HG03025 (cell line): ENCODE measurements at regions not wholly inside any gene's neighbourhood (a gene's known extent, or its start where the extent isn't known, plus 50 kb on each side); places are given as distances from the start of the nearest gene placed in this dataset.
"Not testable (repeated sequence)": the region's sequence is repeated elsewhere in the genome, so short reads cannot be mapped to it uniquely, and the experiment has no call there.

ENCODE experiments used
- ATAC-seq: cut with Tn5 transposase; IDR thresholded peaks from one replicate; pipeline ENCODE4 v1.9.1; 2021; ENCODE audit warnings: mild to moderate bottlenecking, moderate library complexity; ENCODE audit not compliant: unreplicated experiment, low FRiP score

DNA sequence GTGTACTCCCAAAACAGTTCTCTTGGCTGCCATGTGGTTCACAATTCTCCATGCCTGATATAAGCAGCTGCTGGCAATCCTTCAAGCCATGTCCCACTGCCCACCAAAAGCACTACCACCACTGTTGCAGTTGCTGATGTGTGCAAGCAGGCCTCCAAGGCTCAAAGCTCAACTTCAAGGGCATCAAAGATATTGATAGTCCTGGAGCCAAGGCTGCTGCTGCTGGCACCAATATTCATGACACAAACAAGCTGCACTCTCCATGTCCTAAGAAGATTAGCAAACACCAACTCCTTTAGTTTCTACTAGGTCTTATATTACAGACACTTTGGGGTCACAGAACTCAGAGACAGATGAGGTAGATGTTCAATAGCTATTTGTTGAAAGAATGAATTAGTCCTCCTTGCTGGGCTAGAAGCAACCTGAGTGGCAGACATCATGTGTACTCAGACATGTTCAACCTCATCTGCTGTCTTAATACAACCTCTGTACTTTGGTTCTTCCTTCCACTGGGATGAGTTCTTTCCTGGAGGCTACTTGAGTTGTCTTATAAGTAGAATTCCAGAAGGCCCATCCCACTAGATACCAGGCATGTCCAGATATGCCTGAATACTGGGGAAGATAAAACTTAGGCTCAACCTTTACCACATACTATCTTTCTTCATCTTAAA, 104.5 kb upstream of the UGP2 start:
- ATAC-seq = no peak

DNA sequence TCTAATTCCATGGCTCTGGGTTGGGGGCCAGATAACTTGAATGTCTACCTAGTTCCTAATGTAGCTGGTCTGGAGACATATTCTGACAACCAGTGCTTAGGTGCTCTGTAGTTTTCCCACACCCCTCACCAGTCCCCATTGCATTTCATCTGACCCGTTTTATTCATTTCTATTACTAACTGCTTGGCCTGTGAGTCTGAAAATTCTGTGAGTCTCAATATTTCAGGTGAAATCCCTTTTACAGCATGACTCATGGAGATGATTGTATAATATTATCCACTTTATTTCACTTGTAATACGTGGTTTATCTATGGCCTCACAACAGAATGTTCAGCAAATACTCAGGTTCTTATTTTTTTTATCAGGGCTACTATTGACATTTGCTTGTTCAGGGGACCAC, 103.7 kb upstream of the UGP2 start:
- no peak for ATAC-seq

DNA sequence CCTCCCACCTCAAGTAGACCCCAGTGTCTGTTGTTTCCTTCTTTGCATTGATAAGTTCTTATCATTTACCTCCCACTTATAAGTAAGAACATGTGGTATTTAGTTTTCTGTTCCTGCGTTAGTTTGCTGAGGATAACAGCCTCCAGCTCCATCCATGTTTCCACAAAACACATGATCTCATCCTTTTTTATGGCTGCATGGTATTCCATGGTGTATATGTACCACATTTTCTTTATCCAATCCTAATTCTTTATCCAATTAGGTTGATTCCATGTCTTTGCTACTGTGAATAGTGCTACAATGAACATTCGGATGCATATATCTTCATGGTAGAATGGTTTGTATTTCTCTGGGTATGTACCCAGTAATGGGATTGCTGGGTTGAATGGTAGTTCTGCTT, 102.5 kb upstream of the UGP2 start:
- not testable (repeated sequence) for ATAC-seq

DNA sequence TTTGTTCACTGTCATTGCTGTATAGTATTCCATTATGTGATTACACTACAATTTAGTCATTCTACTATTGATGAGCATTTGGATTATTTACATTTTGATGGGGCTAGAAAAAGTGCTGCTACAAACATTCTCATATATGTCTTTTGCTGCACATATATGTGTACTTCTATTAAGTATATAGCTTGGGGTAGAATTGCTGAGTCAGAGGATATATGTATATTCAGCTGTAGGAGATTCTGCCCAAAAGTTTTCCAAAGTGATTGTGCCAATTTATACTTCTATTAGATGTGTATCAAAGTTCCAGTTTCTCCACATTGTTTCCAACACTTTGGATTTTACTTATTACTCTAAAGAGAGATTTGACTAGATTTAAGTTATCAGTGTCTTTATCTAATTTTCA, 101.7 kb upstream of the UGP2 start:
- ATAC-seq = no peak

DNA sequence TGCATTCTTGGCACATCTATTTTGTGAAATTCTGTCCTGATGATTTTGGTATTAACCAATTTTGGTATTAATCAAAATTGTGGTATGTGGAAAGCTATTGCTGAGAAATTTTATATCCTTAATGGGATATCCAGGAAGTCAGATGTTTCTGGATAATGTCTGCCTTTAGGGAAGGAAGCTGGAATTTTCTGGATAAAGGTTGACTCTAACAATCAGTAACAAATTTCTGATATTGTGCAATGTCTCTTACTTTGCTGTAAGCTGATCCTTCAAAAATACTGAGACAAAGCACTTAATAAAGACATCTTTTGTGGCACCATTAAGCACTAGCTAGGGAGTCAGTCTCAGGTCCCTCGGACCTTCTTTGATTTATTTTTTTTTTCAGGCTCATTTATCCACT, 100.8 kb upstream of the UGP2 start:
- no peak for ATAC-seq

DNA sequence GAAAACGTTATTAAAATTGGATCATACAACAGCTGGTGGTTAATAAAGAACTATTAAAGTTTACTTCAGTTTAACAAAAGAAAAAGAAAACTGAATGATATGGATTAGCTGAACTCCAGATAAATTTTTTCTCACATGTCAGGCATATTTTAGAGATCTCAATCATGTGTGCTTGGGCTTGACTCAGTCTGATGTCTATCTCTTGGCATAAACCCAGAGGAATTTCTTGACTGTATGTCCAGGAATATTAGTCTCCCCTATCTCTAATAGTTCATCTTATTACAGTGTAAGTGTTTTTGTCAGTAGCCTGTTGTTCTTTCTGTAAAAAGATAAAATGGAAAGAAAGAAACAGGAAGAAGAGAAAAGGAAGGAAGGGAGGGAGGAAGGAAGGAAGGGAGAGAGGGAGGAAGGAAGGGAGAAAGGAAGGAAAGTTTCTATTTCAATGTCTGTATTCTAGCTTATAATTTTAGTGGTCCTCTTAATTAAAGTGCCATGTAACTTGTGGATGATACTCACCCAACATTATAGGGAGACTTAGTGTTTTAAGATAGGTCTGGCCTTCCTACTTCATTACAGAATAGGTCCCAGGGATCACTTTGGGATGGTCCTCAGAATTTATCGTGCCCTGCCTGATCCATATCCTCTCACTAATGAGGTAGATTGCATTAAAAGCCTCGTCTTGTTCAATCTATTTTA, 99.7 kb upstream of the UGP2 start:
- ATAC-seq = no peak

DNA sequence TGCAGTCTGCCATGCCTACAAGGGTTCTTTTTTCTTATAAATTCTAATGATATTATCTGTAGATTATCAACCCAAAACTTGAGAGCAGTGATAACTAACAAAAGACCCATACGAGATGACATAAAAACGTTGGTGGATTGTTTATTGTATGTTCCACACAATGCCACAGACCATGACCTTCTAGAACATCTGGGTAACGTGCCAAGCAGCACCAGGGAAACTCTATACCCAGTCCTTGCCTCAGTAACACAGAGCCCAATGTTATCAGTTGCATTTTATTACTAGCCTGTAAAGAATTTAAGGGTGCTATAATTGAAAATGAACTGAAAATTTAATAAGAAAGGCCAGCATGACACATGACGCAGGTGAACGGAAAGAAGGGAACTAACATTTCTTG, 99.1 kb upstream of the UGP2 start:
- no peak for ATAC-seq

DNA sequence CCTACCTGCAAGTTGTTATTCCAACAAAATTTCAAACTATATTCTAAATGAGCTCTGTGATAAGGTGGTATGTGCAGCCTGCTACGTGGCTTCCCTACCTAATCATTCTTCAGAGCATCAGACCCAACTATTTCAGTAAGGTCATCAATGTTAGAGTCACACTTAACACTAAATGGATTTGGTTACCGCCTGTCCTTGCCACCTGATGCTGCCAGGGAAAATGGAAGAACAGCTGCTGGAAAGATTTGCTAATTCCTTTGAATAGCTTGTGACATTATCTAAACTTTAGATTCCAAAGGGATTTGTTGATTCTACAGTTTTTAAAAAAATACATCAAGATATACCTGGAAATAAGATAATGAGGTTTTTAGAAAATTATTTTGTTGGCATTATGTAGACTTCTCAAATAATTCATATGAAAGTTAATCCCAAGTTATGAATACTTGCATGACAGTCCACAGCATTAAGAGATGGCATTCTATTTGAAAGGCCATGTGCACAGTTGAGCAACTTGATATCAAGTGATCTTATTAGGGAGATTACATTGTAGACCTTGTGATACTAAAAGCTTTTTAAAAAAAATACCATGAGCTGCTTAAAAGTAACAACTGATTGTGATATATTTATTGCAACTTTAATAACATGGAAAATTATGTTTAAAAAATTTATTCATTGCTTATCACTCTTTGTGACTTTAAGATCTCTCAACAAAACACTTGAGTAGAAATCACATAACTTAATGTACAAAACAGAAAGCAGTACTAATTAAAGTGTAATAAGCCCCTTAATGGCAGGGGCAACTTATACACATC, 98.3 kb upstream of the UGP2 start:
- ATAC-seq = no peak

DNA sequence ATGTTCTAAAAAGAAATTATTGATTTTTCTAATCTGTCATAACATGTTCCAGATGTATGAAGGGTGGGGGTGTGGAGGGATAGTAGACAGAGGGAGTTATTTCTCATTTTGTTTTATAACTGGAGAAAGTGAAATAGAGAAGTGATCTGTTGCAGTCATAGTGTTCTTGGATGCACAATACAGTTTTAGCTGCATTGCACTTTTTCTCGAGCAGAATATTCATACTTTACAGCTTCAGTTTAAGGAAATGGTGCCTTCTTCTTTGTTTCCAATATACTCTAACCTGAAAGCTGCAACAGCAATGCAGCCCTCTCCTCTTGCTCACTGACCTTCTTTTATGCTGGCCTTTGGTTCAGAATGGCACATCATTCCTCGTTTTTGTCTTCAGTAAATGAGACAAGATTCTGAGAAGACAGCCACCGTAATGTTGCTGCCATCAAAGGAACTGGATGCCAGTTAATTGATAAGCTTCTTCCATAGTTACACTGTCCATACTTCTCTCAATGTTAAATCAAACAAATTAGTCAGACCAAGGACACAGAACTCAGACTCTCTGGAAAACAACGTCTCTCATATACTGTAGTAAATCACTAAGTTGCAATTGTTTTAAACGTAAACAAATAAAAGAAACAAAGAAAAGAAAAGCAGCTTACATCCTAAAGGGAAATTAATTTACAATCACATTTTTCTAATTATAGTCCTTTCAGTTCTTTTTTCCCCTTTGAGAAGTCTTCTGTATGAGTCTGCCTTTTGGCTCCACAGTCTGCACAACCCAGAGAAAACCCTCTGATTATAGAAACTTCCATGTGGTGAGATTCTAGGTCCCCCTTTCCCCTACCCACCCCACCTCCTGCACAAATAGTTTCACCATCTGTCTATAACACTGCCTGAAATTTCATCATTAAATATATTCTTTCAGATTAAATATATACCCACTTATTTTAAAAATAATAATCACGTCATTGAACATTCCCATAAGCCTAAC, 97.4 kb upstream of the UGP2 start:
- no peak for ATAC-seq

DNA sequence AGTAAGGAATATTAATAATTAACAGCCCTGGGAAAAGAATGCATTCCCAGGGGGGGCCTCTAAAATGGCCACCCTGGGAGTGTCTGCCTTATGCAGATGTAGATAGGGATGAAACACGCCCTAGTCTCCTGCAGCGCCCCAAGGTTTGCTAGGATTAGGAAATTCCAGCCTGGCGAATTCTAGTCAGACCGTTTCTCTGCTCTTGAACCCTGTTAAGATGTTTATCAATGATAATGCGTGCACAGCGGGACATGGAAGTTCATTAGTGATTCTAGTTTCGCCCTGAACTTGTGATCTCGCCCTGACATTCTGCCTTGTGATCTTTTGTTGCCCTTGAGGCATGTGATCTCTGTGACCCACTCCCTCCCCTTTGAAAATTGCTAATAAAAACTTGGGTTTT, 95.1 kb upstream of the UGP2 start:
- ATAC-seq = not testable (repeated sequence)

DNA sequence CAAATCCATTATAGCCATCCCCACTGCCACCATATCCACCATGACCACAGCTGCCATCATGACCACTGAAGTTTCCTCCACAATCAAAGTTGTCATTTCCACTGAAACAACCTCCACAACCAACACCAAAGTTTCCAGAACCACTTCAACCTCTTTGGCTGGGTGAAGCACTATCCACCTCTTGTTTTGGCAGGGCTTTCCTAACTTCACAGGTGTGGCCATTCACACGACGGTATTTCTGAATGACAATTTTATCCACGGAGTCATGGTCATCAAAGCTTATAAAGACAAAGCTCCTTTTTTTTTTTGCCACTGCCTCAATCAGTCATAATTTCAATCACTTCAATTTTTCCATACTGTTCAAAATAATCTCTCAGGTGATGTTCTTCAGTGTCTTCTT, 89.8 kb upstream of the UGP2 start:
- no peak for ATAC-seq

DNA sequence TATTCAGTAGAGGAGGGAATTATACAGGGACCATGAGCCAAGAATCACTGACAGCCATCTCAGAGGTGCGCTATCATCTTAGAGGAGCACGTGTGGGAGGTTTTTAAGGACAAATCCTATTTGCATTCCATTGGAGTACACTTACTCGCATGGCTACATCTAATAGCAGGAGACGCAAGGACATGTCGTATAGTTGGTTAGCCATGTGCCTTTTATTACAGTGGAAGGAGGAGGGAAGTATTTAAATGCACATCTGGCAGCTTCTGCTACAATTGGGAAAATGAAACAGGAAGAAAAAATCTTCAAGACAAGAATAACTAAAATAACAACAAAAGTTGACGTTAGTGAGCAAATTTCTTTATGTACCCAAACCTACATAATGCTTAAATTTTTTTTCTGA, 86.5 kb upstream of the UGP2 start:
- no peak for ATAC-seq

DNA sequence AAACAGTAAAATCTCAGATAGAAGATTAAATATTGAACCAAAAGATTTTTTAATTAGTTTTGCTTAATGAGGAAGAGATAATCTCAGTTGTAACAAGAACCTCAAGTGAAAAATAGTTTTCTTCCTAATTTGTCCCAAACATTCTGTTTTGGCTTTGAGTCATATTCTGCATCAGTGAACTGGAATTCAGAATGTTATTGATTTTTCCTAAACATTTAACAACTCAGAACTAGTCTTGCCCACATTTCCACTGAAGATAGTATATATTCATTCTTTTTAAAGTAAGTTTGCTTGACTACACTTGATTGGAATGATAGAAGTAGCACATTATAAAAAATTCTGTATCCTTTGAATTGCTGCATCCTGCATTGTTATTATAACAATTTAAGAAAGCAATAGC, 85.7 kb upstream of the UGP2 start:
- ATAC-seq = no peak

DNA sequence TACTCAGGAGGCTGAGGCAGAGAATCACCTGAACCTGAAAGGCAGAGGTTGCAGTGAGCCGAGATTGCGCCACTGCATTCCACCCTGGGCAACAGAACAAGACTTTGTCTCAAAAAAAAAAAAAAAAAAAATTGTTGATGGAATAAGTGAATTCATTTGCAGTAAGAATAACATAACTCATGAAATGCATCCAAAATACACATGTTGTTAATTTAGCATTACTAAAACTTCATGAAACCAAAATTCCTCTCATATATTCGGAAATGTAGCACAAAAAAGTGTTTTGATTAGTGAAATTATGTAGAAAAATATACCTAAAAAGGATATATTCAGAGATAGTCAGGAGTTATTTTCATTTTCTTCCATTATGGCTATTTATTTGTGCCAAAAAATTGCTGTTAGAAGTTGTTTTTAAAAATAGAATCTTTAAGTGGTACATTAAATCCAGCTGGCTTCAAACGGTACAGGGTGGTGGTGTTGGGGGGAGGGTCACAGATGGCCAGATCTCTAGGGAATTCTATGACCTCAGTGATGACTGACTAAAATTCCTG, 78.2 kb upstream of the UGP2 start:
- no peak for ATAC-seq

DNA sequence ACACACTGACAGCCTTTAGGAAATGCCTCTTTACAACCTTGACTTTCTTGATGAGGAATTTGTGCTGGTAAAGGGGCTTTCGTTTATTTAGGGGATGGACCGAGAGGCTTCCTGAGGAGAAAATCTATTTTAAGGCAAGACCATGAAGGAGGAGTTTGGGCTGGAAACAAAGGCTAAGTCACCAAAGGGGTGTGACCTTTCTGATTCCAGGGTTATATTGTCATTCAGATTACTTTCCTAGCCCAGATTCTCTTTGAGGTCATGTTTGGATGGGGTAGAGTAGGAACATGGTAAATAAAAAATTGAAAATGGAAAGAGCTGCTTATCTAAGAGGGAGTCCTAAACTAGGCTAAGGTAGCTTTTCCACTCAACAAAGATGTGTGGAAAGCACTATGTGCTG, 77.1 kb upstream of the UGP2 start:
- no peak for ATAC-seq

DNA sequence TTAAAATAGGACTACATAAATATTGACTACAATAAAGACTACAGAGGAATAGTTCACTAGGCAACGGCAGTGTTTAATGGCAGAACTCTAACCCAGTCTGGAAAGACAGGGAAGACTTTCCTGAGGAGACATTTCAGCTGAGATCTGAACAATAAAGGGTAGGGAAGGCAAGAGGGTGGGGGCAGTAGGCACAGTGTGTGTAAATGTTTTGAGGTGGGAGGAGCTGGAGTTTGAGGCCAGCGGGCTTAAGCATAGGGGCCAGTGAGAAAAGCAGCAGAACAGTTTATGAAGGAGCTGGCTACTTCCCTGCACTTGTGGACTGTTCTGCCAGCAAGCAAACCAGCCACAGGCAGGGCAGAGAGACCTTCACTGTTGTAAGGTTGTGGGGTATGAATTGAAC, 76.6 kb upstream of the UGP2 start:
- no peak for ATAC-seq

DNA sequence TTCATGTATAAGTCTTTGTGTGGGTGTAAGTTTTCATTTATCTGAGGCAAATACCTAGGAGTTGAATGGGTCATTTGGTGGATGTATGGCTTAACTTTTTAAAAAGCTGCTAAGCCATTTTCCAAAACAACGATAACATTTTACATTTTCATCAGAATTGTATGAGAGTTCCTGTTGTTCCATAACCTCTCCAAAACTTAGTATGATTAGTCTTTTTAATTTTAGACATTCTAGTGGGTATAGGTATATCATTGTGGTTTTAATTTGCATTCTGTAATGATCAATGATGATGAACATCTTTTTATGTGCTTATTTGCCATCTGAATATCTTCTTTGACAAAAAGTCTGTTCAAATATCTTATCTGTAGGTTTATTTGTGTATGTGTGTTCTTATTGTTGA, 74.4 kb upstream of the UGP2 start:
- no peak for ATAC-seq

DNA sequence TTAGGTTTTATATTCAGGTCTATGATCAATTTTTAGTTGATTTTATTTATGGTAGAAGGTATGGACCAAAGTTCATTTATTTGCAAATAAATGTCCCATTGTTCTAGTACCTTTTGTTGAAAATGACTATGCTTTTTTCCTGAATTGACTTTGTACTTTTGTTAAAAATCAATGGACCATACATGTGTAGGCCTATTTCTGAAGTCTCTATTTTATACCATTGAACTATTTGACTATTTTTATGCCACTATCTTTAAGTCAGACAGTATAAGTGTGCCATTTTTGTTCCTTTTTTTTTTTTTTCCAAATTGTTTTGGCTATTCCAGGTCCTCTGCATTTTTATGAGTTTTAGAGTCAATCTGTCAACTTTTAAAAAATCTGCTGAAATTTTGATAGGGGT, 73.6 kb upstream of the UGP2 start:
- no peak for ATAC-seq

DNA sequence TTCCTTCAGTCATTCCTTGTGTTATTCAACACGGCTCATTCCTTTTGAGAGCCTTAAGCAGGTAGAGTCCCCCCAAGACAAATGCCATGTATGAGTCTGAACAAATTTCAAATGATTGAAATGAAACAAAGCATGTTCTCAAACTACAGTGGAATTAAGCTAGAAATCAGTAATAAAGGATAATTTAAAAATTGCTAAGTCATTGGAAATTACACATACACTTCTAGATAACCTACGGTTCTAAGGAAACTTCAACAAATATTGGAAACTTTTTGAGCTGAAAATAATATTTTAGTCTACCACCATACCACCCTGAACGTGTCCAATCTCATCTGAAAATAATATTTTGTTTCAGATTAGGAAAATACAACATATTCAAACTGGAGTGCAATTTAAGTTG, 71.8 kb upstream of the UGP2 start:
- no peak for ATAC-seq

DNA sequence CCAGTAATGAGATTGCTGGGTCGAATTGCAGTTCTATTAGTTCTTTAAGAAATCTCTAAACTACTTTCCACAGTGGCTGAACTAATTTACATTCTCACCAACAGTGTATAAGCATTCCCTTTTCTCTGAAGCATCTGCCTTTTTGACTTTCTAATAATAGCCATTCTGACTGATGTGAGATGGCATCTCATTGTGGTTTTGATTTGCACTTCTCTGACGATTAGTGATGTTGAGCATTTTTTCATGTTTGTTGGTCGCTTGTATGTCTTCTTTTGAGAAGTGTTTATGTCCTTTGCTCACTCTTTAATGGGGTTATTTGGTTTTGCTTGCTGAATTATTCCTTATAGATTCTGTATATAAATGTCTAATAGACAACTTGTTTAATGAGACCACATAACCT, 69.6 kb upstream of the UGP2 start:
- no peak for ATAC-seq
